K562 (cell line): ENCODE measurements at regions not wholly inside any gene's neighbourhood (a gene's known extent, or its start where the extent isn't known, plus 50 kb on each side); places are given as distances from the start of the nearest gene placed in this dataset.

Experiments
- ATF6 ChIP-seq: sonication (generic); formaldehyde crosslinking; IDR thresholded peaks from 2 replicates; pipeline ENCODE4 v1.4.0; 2020; ENCODE audit warnings: mild to moderate bottlenecking, missing genetic modification reagents
- TRIM24 ChIP-seq, 2 experiments: fragments of 450-650 bp; IDR thresholded peaks; 2 replicates each; pipeline ENCODE4 v1.6.1; 2016
- YBX1 ChIP-seq: fragments of 450-650 bp; IDR thresholded peaks from 2 replicates; pipeline ENCODE4 v1.7.1; 2016; ENCODE audit warnings: mild to moderate bottlenecking

GRCh38 chr17:72536788-72537187, 416.0 kb downstream of the SOX9 start:
- TF ChIP-seq YBX1 (no peak), ATF6 (CRISPR knock-in tag) (no peak), TRIM24 (IDR thresholded peaks at IDR 0.05) (no peak)
